Ovary (tissue), 7 donors: ENCODE measurements at regions not wholly inside any gene's neighbourhood (a gene's known extent, or its start where the extent isn't known, plus 50 kb on each side); places are given as distances from the start of the nearest gene placed in this dataset.

Experiments
- DNase-seq, 5 donors: peaks; one replicate each; pipeline ENCODE4 v3.0.0-alpha.2; 2019 to 2020
- H3K27ac ChIP-seq, 2 donors: fragments of 200-600 bp; one replicate each; pipeline versions ENCODE4 v1.5.1 to v1.8.0; 2019 to 2022
- H3K27me3 ChIP-seq: fragments of 200-600 bp; one replicate; pipeline ENCODE4 v1.8.0; 2022
- H3K36me3 ChIP-seq: fragments of 200-600 bp; sonication (generic); one replicate; pipeline ENCODE4 v1.5.1; 2019
- H3K4me1 ChIP-seq: one replicate; pipeline ENCODE4 v1.8.1; 2013; ENCODE audit warnings: mild to moderate bottlenecking, moderate library complexity; ENCODE audit not compliant: insufficient read depth
- H3K4me3 ChIP-seq: fragments of 200-600 bp; sonication (generic); one replicate; pipeline ENCODE4 v1.5.1; 2017
- H3K9me3 ChIP-seq, 2 donors: fragments of 200-600 bp in 1 of 2; sonication (generic) in 1 of 2; one replicate each; pipeline versions ENCODE4 v1.5.1 to v1.8.1; 2013 to 2019; ENCODE audit warnings: mild to moderate bottlenecking in 1 of 2, moderate library complexity in 1 of 2
- CTCF ChIP-seq, 3 donors: fragments of 450-650 bp in 2 of 3; fragments of 200-600 bp in 1 of 3; IDR thresholded peaks; one replicate each; pipeline versions ENCODE4 v1.5.1 to v1.8.0; 2016 to 2022; ENCODE audit warnings: antibody characterized with exemption in 3 of 3, mild to moderate bottlenecking in 1 of 3
- EP300 ChIP-seq: sonication (generic); formaldehyde crosslinking; IDR thresholded peaks from one replicate; pipeline ENCODE4 v1.6.1; 2017; ENCODE audit warnings: antibody characterized with exemption
- POLR2A ChIP-seq: fragments of 450-650 bp; IDR thresholded peaks from one replicate; pipeline ENCODE4 v1.6.1; 2017; ENCODE audit warnings: antibody characterized with exemption, mild to moderate bottlenecking, moderate library complexity
- WGBS, 3 donors: extraction: QIAGEN DNeasy Blood & Tissue Kit in 1 of 3; methylation state at CpG; one replicate each; pipeline versions ENCODE4 v1.1.5 to v1.1.7; 2013 to 2017; 5-methylcytosine and 5-hydroxymethylcytosine counted together
- intact Hi-C, 4 donors: fragments of 100-400 bp; cut with DNase I; formaldehyde crosslinking; loops; one replicate each; pipeline versions ENCODE4 v1.11.0 to v1.15.1; 2022 to 2023
- donor health status: DM: no; HTN: no; CAD: no; lungs with moderate emphysema.
- donor health status: DM: no; HTN: no; CAD: no.
- donor health status: Bipolar disorder and iron deficiency.
- donor health status: DM: no; HTN: no; CAD: no.
- donor health status: DM: yes; HTN: yes; CAD: no.

GRCh38 chr13:111853721-111854120 is 213.2 kb upstream of the SOX1 start:
- intact Hi-C loops, result no loop called here
- H3K4me1 ChIP-seq, result no peaks in the 10 kb centered on the region
- H3K27me3 ChIP-seq, result no peaks in the 10 kb centered on the region
- WGBS, 3 donors, result 10 to 24% (median 18%) methylated on average over 12 of the region's 12 CpGs
- no peaks in the 10 kb centered on the region for H3K9me3 ChIP-seq
- no peak for DNase-seq
- H3K4me3 ChIP-seq, result no peak overlapping the region
- no peaks in the 10 kb centered on the region for H3K36me3 ChIP-seq
- TF ChIP-seq EP300, result no peak
- no peak overlapping the region for H3K27ac ChIP-seq

DNA sequence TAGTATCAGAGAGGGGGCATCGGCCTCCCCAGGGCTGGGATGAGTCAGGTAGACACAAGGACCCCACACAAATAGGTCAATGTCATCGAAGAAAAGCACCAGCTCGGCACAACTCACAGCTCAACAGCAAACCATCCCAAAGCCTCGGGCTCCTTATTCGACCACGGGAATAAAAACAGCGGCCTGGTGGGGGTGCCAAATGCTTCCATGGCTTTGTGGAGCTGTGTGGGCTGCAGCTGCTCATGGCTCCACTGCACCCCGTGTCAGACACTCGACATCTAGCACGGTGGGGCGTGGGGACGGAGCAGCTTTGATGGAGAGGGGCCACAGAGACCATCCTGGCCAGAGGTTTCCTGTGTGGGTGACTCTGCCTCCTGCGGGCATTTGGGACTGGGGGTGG is 212.5 kb upstream of the SOX1 start:
- Histone ChIP-seq H3K4me3 (no peak overlapping the region), H3K36me3 (no peaks in the 10 kb centered on the region), H3K4me1 (no peaks in the 10 kb centered on the region), H3K27me3 (no peaks in the 10 kb centered on the region), H3K27ac (no peak overlapping the region), H3K9me3 (no peaks in the 10 kb centered on the region)
- intact Hi-C loops, result no loop called here
- TF ChIP-seq POLR2A (no peak), CTCF (IDR thresholded peaks at IDR 0.05) (no peak), EP300 (no peak)
- WGBS, 3 donors, result 53 to 69% (median 63%) methylated on average over 13 of the region's 13 CpGs
- DNase-seq, result no peak

DNA sequence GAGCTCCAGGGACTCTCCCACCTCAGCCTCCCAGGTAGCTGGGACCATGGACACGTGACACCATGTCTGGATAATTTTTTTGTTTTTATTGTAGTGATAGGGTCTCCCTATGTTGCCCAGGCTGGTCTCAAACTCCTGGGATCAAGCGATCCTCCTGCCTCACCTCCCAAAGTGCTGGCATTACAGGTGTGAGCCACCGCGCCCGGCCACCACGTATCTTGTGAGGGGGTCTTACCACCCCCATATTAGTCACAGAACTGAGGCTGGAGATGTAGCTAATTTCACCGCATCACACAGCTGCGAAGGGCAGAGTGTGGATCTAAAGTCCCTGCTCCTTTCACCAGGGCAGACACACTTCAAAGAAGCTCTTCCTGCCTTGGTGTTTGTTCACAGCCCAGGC is 211.8 kb upstream of the SOX1 start:
- H3K27ac ChIP-seq, result no peak overlapping the region
- intact Hi-C loops, result no loop called here

GRCh38 chr13:111855786-111856185 is 211.2 kb upstream of the SOX1 start:
- no peak overlapping the region for H3K4me3 ChIP-seq
- H3K27me3 ChIP-seq, result no peaks in the 10 kb centered on the region
- no peak for TF ChIP-seq POLR2A
- no peak for TF ChIP-seq EP300
- TF ChIP-seq CTCF (IDR thresholded peaks at IDR 0.05), result no peak
- H3K27ac ChIP-seq, result no peak overlapping the region
- WGBS, 3 donors, result 82 to 93% (median 86%) methylated on average over 8 of the region's 8 CpGs
- H3K9me3 ChIP-seq, result no peaks in the 10 kb centered on the region
- intact Hi-C loops, result no loop called here
- no peak for DNase-seq
- no peaks in the 10 kb centered on the region for H3K4me1 ChIP-seq
- H3K36me3 ChIP-seq, result no peaks in the 10 kb centered on the region

More for the DNA sequence above, 211.8 kb upstream of the SOX1 start:
- no peaks in the 10 kb centered on the region for H3K9me3 ChIP-seq
- WGBS, 3 donors, result 81 to 88% (median 87%) methylated on average over 8 of the region's 8 CpGs
- no peak for TF ChIP-seq POLR2A
- TF ChIP-seq EP300, result no peak
- no peak for TF ChIP-seq CTCF (IDR thresholded peaks at IDR 0.05)
- no peak for DNase-seq
- H3K27me3 ChIP-seq, result no peaks in the 10 kb centered on the region
- H3K36me3 ChIP-seq, result no peaks in the 10 kb centered on the region
- H3K4me3 ChIP-seq, result no peak overlapping the region
- H3K4me1 ChIP-seq, result no peaks in the 10 kb centered on the region

- WGBS, 3 donors, result 84 to 95% (median 92%) methylated on average over 9 to 11 of the region's 11 CpGs
- TF ChIP-seq EP300 (no peak), CTCF (IDR thresholded peaks at IDR 0.05) (no peak), POLR2A (no peak)
- no peak for DNase-seq
- H3K36me3 ChIP-seq, result no peaks in the 10 kb centered on the region
- no peak overlapping the region for H3K27ac ChIP-seq
- H3K4me1 ChIP-seq, result no peaks in the 10 kb centered on the region
- no peak overlapping the region for H3K4me3 ChIP-seq
- H3K27me3 ChIP-seq, result no peaks in the 10 kb centered on the region
- H3K9me3 ChIP-seq, result no peaks in the 10 kb centered on the region
- intact Hi-C loops, result no loop called here
These were observed 210.4 kb upstream of the SOX1 start for GRCh38 chr13:111856571-111856970.
